ENCODE measurements at regions not wholly inside any gene's neighbourhood (a gene's known extent, or its start where the extent isn't known, plus 50 kb on each side); places are given as distances from the start of the nearest gene placed in this dataset.

DNA sequence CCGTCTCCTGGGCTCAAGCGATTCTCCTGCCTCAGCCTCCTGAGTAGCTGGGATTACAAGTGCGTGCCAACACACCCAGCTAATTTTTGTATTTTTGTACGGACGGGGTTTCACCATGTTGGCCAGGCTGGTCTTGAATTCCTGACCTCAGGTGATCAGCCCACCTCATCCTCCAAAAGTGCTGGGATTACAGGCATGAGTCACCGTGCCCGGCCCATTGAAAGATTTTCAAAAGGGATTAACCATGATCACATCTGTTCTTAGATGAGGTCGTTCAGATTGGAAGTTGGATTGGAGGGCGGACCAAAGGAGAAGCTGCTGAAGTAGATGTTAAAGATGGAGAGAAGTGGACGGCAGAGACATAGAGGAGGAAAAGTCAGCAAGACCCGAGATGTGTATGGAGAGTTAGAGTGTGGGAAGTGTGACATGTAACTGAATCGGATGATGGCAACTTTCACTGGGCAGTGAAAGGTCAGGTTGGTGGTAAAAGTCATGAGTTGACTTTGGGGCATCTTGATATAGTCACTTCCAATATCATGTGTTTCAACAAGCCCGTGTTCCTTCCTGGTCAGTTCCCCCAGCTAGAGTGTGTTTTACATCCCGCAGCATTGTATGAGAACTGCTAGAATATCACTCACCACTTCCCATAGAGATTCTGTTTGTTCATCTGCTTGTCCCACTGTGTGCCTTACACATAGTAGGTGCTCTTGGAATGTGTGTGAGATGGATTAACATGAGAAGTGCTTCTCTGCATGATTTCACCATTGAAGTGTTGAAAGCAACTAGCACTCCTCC, 54.4 kb upstream of the TINAGL1 start:
- Mint-ChIP-seq H3K9me3 (no peaks in the 10 kb centered on the region), H3K4me3 (no peak overlapping the region), H3K4me1 (ENCODE audit: low read depth) (no peaks in the 10 kb centered on the region), H3K27ac (no peak overlapping the region), H3K27me3 (ENCODE audit: low read depth) (peaks cover 8% of the 10 kb centered on the region), H3K36me3 (ENCODE audit: low read depth) (no peaks in the 10 kb centered on the region)
- DNase-seq (ENCODE audit: low spot score), result no peak

DNA sequence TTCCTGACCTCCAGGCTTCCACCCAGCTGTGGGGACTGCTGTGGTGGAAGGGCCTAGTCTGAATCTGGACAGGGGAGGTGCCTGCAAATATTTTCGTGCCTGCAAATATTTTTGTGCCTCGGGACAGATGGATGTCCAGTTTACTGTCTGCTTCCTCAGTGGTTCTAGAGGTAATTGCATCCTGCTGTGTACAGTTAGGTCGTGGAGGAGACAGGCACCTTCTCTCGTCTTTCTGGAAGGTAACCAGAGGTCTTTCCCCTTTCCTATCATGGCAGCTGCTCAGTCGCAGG, 53.8 kb upstream of the TINAGL1 start:
- H3K4me1 Mint-ChIP-seq (ENCODE audit: low read depth), result no peaks in the 10 kb centered on the region
- no peak overlapping the region for H3K4me3 Mint-ChIP-seq
- no peaks in the 10 kb centered on the region for H3K9me3 Mint-ChIP-seq
- peaks cover 8% of the 10 kb centered on the region for H3K27me3 Mint-ChIP-seq (ENCODE audit: low read depth)
- no peak for DNase-seq (ENCODE audit: low spot score)
- no peak overlapping the region for H3K27ac Mint-ChIP-seq
- no peaks in the 10 kb centered on the region for H3K36me3 Mint-ChIP-seq (ENCODE audit: low read depth)

DNA sequence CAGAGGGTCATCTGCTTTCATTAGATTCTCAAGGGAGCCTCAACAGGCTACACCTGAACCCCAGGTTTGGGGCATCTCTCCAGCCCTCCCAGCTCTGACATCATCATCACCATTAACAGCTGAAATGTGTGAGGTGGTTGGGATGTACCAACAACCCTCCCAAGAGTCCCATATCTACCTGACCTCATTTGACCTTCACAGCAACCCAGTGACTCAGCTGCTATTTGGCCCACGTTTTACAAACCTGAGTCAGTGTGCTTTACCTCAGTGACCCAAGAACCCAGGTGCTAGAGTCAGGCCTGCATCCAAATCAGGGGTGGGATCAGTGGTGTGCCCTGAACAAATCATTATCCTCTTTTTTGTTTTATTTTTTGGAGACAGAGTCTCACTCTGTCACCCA, 53.3 kb upstream of the TINAGL1 start:
- Mint-ChIP-seq H3K27me3 (ENCODE audit: low read depth) (peaks cover 11% of the 10 kb centered on the region), H3K9me3 (no peaks in the 10 kb centered on the region), H3K4me3 (no peak overlapping the region), H3K36me3 (ENCODE audit: low read depth) (no peaks in the 10 kb centered on the region), H3K27ac (no peak overlapping the region), H3K4me1 (ENCODE audit: low read depth) (no peaks in the 10 kb centered on the region)
- DNase-seq (ENCODE audit: low spot score), result no peak

DNA sequence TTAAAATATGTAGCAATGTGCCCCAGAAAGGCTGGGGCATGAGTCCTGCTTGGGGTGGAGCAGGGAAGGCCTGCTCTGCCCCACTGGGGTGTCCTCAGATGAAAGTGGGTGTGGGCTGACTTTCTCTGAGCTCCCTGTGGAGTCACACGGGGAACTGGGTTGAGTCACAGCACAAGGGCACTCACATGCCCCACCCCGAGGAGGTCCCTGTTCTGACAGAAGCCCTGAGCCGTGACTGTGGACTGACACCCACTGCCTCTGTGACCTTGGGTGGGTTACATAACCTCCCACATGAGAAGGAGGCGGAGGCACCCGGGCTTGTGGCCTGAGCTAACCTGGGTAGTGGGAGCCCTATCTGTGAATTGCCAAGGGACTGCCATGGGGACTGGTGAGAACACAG, 52.5 kb upstream of the TINAGL1 start:
- Mint-ChIP-seq H3K27ac (no peak overlapping the region), H3K36me3 (ENCODE audit: low read depth) (no peaks in the 10 kb centered on the region), H3K4me3 (no peak overlapping the region), H3K27me3 (ENCODE audit: low read depth) (peaks cover 17% of the 10 kb centered on the region), H3K4me1 (ENCODE audit: low read depth) (no peaks in the 10 kb centered on the region), H3K9me3 (no peaks in the 10 kb centered on the region)
- DNase-seq (ENCODE audit: low spot score), result no peak

DNA sequence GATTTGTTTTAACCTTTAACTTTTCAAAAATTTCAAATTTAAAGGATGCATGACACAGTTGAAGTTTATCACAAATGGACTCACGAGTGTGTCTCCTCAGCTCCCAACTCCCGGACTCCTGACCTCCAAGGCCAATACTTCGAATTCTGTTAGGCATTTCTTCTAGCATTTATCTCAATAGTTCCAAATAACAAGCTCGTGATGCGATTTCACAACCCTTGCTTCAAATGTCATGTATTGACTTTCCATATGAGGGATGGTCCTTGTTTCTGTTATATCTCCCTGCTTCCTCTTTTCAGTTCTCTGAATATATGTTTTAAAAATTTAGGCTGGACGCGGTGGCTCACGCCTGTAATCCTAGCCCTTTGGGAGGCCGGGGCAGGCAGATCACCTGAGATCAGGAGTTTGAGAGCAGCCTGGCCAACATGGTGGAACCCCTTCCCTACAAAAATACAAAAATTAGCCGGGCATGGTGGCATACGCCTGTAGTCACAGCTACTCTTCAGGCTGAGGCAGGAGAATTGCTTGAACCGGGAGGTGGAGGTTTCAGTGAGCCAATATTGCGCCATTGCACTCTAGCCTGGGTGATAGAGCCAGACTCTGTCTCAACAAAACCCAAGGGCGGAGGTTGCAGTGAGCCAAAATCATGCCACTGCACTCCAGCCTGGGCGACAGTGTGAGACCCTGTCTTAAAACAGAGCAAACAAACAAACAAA, 52.0 kb upstream of the TINAGL1 start:
- Mint-ChIP-seq H3K36me3 (ENCODE audit: low read depth) (no peaks in the 10 kb centered on the region), H3K27me3 (ENCODE audit: low read depth) (peaks cover 16% of the 10 kb centered on the region), H3K27ac (no peak overlapping the region), H3K4me3 (no peak overlapping the region), H3K9me3 (no peaks in the 10 kb centered on the region), H3K4me1 (ENCODE audit: low read depth) (no peaks in the 10 kb centered on the region)
- DNase-seq (ENCODE audit: low spot score), result no peak

Data from T-helper 2 cell treated with Interferon-gamma antibody and Interleukin-4, amounts not matched to agents 5 μg/mL and 100 μg/mL, for 36 hours (primary cell).